GM18499 (cell line): ENCODE measurements at regions not wholly inside any gene's neighbourhood (a gene's known extent, or its start where the extent isn't known, plus 50 kb on each side); places are given as distances from the start of the nearest gene placed in this dataset.

Source experiments
- ATAC-seq: cut with Tn5 transposase; IDR thresholded peaks from one replicate; pipeline ENCODE4 v1.9.1; 2021; ENCODE audit warnings: moderate number of reproducible peaks; ENCODE audit not compliant: insufficient read depth, unreplicated experiment

DNA sequence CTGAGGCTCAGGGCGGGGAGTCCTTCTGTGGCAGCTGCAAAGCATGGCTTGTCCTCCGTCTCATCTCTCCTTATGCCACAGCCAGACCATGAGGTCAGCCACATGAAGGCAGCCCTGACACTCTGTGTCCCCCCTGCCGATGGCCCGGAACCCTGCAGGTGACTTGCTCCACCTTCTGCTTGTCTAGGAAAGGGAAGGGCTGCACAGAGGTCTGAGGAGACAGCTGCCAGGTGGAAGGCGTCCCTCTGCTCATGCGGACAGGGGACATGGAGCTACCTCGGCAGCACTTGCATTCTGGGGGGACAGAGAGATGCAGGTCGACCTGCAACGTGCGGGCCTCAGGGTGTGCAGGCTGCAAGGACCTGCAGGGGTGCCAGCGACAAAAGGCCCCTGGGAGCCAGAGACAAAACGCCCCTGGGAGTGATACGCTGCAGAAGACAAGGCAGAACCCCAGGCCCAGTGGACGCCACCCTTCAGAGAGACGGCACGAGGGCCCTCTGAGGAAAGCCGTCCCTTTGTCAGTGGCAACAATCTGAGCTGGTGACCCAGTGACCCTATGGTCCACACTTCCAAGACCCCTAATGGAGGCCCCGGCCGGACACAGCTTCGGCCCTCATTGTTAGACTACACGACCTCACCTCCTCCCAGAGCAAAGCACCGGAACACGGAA is 205.2 kb upstream of the PPP2R2D start:
- no peak for ATAC-seq

DNA sequence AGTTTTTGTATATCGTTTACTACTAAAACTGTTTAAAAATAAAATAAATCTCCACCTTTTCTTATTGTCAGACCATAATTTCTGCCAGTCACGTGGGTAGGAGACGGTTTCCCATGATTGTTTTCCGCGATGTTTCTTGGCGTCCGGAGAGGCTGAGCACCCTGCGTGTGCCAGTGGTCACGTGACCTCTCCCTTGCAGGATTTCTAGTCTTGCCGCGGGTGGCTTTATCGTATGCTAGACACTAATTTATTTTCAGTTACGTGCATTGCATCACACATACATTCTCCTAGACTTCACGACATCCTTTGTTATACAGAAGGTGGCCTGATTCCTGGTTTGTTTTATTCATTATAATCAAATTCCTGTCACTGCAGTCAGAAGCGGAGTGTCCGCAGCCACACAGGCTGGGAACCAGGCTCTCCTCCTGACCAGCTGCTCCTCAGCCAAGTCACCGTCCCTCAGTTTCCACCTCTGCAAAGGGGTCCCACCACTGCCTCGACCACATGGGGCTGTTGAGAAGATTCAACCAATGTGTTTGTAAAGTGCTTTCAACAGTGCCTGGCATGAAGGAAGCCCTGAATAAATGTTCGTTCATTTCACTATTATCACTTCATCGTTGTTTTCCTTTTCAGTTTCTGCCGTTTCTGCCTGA is 203.2 kb upstream of the PPP2R2D start:
- no peak for ATAC-seq

DNA sequence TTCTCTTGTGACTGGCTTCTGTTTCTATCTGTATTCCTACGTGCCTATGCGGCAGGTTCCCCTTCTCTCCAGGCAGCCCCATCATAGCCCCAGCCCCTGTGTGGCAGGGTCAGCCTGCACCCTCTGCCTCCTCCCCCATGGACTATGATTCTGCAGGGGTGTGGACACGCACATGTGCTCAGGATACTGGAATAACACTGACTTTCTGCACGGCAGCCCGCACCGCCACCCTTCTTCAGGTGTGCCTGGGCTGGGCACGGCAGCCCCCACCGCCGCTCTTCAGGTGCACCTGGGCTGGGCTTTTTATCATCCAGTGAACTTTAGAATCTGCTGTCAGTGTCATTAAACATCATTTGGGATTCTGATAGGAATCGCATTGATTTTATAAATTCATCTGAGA is 202.6 kb upstream of the PPP2R2D start:
- no peak for ATAC-seq

DNA sequence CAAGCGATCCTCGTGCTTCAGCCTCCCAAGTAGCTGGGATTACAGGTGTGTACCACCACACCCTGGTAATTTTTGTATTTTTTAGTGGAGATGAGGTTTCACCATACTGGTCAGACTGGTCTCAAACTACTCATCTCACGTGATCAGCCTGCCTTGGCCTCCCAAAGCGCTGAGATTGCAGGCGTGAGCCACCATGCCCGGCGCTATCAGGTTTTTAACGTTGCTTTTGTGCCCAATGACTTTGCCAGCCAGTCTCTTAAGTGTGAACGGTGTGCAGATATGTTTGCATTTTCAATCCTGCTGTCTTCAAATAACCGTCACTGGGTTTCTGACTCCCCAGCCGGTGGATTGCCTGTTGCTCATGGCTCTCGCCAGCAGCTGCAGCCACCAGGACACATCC is 201.8 kb upstream of the PPP2R2D start:
- no peak for ATAC-seq

DNA sequence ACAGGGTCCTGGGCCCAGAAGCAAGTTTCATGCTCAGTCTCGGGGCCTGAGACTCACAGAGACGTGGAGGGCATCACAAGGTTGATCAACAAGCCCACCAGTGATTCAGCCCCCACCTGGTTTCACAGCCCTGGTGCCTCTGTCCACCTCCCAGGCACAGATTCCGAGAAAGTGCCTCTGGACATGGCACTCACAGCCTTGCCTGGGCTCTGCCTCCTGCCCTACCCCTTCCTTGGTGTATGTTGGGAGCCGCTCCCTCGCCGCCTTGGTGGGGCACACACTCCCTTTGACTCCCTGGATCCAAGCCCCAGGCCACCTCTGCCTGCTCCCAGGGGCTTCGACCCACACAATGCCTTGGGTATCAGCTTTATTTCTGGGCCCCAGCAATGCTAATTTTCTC is 200.8 kb upstream of the PPP2R2D start:
- no peak for ATAC-seq

DNA sequence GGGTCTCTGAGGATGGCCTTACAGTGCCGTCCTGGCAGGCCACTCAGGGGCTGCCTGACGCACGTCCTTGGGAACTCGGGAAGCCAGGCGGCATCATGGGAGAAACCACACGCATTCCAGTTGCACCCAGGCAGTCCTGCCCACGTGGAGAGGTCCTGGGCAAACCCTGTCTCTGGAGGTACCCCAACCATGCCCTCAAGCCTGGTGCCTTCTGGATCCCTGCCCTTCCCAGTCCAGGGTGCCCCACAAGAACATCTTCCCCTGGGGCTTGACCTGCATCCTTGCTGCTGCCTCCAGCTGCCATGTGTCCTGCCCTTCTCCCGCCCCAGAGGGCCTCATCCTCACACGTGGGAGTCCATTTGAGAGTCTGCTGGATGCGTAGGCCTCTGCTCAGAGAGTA is 200.3 kb upstream of the PPP2R2D start:
- ATAC-seq, result no peak

DNA sequence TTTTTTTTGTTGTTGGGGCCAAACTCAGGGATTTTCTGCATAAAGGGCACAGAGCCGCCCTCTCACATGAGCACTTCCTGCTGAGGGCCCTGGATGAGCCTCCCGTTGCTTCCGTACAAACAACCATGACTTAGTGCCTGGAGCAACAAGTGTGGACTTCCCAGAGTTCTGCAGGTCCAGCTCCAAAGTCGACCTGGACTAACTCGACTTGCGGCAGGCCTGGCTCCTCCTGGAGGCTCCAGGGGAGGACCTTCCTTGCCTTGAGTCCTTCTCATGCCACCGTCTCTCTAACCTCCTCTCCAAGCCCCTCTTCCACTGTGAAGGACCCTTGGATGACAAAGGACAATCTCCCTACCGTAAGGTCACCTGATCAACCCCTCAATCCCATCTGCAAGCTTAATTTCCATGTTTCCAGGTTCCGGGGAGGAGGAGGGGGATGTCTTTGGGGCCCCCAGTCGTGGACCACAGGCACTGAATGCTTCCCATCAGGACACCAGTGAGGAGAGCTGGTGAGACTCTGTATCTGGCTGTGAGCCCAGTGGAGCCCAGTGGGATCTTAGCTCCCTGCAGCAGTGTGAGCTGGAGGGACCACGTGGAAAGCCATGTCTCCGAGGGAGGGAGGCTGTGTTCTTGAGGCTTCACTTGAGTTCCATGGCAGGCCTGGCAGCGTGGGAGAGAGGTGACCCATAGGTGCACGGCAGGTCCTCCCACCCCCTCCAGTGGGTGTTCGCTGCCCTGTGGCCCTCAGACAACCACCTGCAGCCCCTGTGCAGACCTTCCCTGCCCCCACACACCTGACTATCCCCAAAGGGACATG is 199.5 kb upstream of the PPP2R2D start:
- ATAC-seq, result no peak

DNA sequence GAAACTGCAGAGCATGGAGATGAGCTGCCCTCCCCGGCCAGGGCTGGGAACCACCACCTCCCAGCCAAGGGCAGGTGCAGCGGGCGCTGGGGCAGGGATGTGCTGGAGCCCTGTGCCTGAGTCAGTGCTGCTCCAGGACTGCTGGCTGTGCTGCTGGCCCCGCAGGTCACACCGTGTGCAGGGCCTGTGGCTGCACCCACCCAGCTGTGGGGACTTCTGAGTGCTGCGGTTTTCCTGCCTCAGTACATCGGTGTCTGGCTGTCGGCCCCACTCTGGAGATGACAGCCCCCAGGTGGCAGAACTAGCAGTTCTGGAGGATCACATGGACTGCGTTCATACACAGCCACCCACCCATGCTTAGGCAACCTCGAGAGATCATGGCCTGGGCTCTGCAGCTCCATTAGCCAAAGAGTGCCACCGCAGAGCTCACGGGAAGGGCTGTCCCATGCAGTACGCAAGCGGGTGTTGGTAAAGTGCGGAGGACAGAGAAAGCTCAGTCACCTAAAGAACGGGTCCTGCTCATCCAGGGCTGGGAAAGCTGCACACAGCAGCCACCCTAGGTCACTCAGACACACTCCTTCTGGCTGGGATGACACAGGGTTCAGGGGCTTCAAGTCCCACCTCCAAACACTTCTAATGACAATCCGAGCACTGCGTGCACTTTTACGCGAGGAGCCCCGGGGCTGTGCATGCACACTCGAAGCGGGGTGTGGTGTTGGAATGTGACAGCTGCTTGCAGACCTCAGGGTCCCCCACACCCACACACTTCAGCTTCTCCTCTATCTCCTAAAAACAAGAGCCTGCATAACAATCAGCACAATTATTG is 198.1 kb upstream of the PPP2R2D start:
- no peak for ATAC-seq

DNA sequence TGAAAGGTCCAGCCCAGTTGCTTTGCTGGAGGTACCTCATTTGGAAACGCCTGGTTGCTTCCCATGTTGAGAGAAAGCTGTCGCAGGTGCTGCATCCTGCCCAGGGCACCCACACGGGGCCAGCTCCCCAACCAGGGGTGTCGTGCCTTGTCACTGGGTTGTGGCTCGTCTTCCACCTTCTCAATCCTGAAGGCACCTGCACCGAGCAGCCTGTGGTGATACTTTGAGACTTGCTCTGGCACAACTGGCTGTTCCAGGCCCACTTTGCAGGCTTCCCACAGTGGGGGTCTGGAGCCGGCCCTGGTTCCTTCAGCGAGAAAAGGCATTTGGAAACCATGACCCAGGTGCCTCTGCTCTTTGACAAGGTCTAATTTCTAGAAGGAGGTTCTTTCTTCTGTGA is 197.3 kb upstream of the PPP2R2D start:
- no peak for ATAC-seq

DNA sequence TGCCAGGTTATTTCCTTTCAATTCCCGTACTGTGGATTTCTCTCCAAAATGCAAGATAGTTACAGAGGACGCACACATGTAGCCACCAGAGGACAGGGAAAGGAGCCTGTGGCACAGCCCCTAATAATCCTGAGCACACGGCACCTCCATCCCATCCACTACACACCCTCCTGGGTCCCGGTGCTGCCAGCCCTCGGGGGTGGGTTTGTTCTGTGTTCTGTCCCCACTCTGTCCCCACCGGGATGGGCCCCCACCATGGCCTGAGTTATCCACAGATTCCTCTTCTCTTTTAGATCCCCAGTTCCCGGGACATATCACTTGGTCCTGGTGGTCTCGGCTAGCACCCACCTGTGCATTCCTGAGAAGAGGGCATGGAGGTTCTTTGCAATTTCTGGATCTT is 196.9 kb upstream of the PPP2R2D start:
- ATAC-seq, result no peak

DNA sequence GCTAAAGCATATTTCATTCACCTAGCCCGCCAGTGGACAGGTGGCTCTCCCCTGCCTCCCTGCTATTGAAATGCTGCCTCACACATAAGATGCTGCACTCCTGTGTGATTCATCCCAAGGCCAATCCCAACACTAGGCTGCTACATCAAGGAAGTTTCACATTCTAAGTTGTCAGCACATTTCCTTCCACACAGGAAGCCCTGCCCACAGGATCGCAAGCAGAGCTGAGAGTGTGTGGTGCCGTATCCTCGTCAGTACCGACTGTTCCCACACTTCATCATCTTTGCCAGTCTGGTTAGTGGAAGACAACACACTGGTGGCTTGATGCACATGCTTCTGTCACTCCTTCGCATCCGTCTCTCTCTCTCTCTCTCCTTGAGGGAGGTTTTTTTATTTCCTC is 194.3 kb upstream of the PPP2R2D start:
- ATAC-seq, result no peak

DNA sequence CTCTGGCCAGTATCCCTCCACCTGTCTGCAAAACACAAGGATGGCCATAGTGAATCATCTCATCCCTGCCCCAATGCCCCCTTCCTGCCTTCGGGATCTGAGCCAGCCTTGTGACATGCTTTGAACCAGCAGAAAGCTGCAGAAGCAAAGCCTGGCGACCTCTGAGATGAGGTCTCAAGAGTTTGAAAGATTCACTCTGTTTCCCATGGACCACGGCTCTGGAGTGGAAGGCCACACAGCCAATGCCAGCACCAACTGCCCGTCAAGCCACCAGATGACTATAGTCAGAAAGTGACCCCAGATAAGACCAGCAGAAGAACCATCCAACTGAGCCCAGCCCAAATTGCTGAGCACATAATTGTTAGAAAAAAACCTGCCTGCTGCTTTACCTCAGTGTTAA is 193.9 kb upstream of the PPP2R2D start:
- no peak for ATAC-seq

DNA sequence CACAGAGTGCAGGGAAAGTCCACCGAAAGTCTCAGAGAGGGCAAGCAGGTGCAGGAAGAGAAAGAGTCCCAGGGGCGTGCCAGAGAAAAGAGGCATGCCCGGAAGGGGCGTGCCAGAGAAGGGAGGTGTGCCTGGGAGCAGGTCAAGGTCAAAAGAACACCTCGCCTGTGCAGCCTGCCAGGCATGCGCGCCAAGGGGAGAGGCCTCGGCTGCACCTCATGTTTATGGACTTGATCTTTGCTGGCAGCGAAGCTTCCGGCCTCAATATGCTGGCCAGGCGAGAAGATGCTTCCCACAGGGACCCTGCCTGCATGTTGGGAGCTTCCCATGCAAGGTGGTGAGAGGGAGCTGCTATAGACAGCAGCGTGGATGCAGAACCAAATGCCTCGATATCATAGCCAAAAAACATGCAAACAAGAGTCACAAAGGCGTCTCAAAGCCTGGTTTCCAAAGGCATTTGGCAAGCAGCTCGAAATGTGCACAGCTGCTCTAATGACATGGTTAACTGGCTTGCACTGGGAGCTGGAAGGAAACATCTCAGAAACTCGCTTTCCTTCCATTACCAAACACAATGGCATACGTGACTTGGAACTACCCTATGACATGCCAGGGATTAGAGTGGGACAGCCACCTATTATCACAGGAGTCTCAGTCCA is 192.5 kb upstream of the PPP2R2D start:
- no peak for ATAC-seq

DNA sequence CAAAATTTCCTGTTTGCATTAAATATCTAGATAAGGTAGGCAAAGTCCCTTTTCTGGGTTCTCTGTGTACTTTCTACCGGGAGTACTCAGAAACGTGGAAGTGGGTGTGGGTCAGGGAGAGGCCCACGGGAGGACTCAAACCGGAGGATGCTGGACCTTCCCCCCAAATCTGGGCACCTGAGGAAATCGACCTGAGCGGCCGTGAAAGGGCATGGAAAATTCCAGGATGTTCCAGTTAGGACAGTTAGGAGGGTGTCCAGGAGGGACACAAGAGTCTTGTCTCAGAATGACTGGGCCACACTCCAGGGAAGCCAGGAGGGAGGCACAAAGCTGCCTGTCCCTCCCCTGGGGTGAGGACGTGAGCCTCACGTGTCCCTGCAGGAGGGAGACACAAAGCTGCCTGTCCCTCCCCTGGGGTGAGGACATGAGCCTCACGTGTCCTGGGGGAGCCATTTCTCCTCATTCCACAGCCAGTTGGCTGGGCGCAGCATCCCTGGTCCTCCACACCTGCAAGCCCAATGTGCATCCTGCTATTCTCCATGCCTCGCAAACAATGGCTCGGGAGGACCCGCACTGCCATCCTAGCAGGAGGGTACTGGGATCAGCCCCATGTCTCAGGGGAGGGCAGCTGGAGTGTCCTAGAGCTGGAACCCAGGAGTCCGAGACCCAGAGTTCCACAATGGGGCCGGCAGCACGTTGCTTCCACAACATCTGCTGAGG is 190.5 kb upstream of the PPP2R2D start:
- ATAC-seq, result no peak

DNA sequence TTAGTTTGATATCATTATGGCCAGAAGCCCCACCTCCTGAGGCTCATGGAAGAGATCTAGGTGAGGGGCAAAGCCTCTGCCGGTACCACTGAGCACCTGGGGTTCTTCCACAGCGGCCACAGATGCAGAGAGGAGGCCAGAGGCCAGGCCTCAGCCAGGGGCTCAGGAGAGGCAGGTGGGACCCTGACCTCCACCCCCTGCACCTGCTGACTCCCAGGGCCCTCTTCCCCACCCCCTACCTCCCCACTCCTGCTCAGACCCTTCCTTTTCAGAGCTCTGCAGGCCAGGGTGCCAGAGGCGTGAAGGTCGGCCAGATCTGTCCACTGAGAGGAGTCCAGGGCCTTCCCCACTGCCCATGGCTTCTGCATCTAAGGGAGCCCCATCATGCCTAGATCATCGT is 178.7 kb upstream of the PPP2R2D start:
- no peak for ATAC-seq

DNA sequence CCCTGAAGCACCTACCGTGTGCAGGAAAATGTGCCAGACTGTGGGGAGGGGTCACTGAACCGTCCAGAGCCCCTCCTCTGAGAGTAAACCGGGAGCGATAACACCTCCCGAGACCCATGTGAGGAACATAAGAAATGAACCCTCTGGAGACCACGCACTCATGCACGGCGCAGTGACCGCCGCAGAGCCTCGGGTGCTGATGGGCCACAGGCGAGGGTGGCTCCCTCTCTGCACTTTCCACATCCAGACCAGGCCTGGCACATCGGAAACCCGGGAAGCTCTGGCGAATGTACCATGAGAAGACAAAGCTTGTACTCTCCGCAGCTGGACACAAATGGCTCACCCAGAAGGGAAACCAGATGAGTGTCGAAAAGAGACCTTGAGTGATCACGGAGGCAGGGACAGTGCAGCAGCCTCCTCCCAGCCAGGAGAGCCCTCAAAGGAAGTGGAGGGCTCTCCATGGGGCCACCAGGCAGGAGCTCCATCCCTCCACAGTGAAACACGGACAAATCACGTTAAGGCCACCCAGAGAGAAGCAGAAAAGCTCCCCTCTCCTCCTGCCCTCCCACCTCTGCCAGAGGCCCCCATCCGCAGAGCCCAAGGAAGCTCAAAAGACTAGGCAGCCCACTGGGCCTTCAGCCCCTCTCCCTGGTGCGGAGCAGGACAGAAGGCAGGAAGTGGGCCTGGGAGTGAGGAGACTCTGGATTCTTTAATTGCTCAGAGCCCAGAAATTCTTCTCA is 178.1 kb upstream of the PPP2R2D start:
- ATAC-seq, result no peak

DNA sequence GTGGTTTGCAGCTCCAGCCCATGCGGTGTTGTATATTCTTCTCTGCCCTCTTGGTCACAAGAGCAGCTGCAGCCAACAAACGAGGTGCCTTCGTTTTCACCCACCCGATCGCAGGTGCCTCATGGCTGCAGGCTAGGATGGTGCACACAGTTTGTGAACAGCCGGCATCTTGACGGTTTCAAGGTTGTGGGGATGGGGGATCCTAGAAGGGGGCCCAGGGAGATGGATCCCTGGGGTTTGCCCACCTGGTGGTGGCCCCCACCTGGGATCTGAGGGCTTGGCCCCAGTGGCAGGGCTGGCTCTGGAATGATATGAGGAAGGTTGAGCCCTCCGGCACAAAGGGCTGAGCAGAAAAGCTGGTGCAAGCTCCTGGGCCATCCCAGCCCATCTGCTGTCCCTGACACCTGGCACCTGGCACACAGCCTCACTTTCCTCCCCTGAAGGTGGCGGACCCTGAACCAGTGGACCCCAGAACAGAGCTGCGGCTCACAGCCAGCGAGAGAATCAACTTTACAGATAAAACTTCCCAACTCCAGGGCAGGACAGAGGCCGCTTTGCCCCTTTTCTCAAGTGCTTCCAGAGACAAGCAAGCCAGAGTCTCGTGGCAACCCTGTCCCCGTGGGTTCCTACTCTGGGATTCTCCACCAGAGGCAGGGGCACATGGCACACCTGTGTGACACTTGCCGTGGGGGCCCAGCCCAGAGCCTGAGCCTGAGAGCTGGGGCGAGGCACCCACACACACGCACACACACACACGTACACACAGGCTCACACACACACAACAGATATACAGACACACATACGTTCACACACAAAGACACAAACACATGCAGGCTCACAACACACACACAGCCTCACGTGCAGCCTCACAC is 177.3 kb upstream of the PPP2R2D start:
- ATAC-seq, result no peak

DNA sequence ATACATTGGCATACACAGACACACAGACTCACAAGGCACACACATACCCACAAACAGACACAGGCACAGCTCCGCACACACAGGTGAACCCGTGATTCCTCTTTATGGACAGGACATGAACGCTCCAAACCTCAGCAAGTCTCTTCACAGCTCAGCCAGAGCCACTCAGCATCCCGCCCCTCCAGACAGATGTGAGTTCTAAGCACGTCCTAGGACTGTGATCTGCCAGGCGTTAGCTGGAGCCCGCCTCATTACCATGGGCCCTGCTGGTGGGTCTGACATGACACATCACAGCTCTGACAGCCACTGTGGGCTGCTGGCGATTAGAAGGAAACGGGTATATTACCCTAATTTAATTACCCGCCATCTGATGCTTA is 176.7 kb upstream of the PPP2R2D start:
- no peak for ATAC-seq
